Spinal cord (tissue), 9 donors: ENCODE measurements at regions not wholly inside any gene's neighbourhood (a gene's known extent, or its start where the extent isn't known, plus 50 kb on each side); places are given as distances from the start of the nearest gene placed in this dataset.
A peak's percentile ranks its signal among the peaks of the same experiment; 100 is the strongest.

ENCODE experiments used
- DNase-seq, 6 donors: peaks; one replicate each; pipeline versions ENCODE4 v3.0.0 to v3.0.0-alpha.2; 2013 to 2015; ENCODE audit warnings: low spot score in 6 of 6, low read depth in 4 of 6
- H3K27ac ChIP-seq: one replicate; pipeline ENCODE4 v1.5.1; 2013; ENCODE audit warnings: low read depth, low read length, control low read depth
- H3K27me3 ChIP-seq: one replicate; pipeline ENCODE4 v1.6.1; 2013; ENCODE audit warnings: low read length; ENCODE audit not compliant: control insufficient read depth, insufficient read depth
- H3K36me3 ChIP-seq: one replicate; pipeline ENCODE4 v1.6.1; 2013; ENCODE audit warnings: low read length; ENCODE audit not compliant: control insufficient read depth, insufficient read depth
- H3K4me1 ChIP-seq: one replicate; pipeline ENCODE4 v1.6.1; 2013; ENCODE audit warnings: low read length; ENCODE audit not compliant: control insufficient read depth, insufficient read depth
- H3K4me3 ChIP-seq: one replicate; pipeline ENCODE4 v1.5.1; 2013; ENCODE audit warnings: low read depth, low read length, control low read depth
- H3K9me3 ChIP-seq: one replicate; pipeline ENCODE4 v1.6.1; 2013; ENCODE audit warnings: low read length; ENCODE audit not compliant: control insufficient read depth, insufficient read depth
- WGBS: methylation state at CpG from one replicate; pipeline ENCODE4 v1.1.5; 2013; ENCODE audit warnings: missing lambda C conversion rate; ENCODE audit not compliant: insufficient coverage; 5-methylcytosine and 5-hydroxymethylcytosine counted together
- donor health status: healthy.

DNA sequence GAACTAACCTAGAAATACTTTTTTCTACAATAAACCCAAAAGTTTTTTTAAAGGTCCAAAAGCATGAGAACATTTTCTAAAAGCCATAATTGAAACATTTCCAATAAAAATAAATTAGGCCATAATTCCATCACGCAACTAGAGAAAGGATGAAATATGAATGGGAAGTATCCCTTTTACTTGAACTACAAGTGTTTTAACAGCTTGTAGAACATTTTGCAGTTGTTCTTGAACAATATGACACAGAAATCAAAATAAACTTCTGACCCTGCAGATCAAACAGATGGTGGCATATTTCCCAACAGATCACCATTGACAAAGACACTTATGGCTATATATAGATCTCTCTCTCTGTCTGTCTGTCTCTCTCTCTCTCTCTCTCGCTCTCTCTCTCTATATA lies 624.4 kb downstream of the PSAT1 start:
- no CpG with 5 or more reads among the region's 2 CpGs for WGBS
- no peaks in the 10 kb centered on the region for H3K4me1 ChIP-seq
- no peaks in the 10 kb centered on the region for H3K36me3 ChIP-seq
- H3K27ac ChIP-seq: no peak overlapping the region
- no peak for DNase-seq
- H3K27me3 ChIP-seq: no peaks in the 10 kb centered on the region
- H3K4me3 ChIP-seq: no peak overlapping the region
- no peaks in the 10 kb centered on the region for H3K9me3 ChIP-seq

DNA sequence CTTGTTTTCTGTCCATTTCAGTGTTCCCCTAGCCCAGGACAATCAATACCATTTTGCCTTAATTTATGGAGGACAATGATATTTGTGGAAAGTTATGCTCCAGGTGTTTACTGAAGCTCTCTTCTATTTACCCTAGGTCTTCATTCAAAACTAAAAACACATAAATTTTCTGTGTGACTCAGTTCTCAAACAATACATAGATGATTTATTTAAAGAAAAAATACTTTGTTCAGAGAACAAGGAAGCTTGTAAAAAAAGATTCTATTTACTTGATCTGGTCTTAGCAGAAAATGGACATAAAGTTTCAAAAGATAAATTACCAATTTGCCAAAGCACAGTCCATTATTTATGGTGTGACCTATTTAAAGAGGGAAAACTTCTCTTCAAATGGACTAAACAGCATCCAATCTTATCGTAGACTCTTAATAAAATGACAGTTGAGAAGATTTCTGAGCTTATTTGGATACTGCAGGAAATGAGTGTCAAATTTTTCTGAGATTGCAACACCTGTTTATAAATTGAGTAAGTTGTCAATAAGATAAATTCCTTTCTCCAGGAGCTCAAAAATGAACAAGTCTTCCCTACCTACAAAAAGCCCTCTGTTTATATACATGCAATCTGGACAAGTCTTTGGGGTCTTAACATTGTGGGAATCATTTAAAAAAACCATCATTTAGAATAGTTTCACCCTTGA lies 627.2 kb downstream of the PSAT1 start:
- no CpG with 5 or more reads among the region's 1 CpG for WGBS
- no peak overlapping the region for H3K27ac ChIP-seq
- no peaks in the 10 kb centered on the region for H3K9me3 ChIP-seq
- no peak overlapping the region for H3K4me3 ChIP-seq
- H3K36me3 ChIP-seq: no peaks in the 10 kb centered on the region
- H3K27me3 ChIP-seq: no peaks in the 10 kb centered on the region
- H3K4me1 ChIP-seq: no peaks in the 10 kb centered on the region
- no peak for DNase-seq

DNA sequence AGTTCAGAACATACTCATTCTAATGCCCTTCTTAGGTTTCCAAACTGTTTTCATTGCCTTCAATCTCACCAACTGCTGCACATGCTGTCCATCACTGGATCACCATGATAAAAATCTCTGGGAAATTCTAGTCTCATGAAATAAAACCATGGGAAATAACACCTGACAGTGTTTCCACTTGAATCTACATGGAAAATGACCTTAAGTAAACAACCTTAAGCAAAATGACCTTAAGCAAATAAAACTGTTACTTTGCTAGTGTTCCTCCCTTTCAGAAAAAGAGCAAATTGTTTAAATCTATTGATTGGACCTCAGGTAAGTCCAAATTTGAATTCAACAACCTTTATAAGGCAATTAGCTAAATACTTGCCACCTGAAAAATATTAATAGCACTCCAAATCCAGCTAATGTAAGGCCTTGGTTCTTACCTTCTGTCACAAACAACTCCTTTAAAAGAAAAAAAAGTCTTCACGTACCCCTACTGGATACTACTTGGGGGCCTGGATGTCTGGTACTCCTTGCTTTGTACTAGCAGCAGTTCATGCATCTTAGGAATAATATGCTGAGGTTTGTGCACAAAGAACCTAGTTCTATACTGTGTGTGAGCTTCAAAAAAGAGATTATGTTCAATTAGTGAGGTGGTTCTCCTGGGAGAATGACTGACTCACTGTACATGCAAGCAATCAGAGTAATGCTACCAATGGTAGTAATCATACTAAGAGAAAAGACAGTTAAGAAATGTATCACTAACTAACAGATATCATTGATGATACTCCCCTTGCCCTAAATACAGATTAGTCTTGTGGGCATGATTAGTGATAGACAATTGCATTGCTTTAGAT lies 630.4 kb downstream of the PSAT1 start:
- DNase-seq: no peak
- WGBS: no CpG with 5 or more reads among the region's 1 CpG
- H3K27me3 ChIP-seq: no peaks in the 10 kb centered on the region
- no peak overlapping the region for H3K27ac ChIP-seq
- H3K36me3 ChIP-seq: no peaks in the 10 kb centered on the region
- no peaks in the 10 kb centered on the region for H3K9me3 ChIP-seq
- H3K4me1 ChIP-seq: no peaks in the 10 kb centered on the region
- H3K4me3 ChIP-seq: no peak overlapping the region

DNA sequence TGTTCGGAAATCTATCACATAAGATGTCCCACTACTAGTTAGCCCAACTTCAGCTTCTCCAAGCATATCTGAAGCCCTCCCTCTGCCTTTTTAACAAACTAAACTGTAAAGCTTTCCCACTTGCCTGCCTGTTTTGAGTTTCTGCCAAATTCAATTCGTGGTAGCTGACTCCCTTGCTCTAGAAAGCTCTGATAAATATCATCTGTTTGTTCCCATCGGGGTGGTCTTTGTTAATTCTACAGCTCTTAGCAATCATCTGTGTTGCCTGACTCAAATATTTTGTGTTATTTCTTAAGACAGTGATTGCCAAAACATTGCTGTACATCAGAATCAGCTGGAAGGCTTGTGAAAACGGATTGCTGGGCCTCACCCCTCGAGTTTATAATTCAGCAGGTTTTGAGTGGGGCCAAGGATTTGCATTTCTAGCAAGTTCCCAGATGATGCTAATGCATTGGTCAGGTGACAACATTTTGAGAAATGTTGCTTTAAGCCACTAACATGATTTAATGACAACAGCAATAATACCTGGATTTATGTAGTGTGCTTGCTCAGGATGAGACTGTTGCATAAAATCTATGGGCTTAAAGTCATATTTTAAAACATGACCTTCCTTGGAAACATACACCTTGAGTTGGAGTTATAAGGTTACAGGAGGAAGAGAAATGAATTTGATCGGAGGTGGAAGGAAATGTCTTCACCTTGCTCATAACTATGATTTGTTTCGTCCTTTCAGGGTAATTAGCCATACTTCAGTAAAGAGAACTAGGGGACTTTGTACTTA lies 631.9 kb downstream of the PSAT1 start:
- H3K27me3 ChIP-seq: no peaks in the 10 kb centered on the region
- H3K36me3 ChIP-seq: no peaks in the 10 kb centered on the region
- no peak overlapping the region for H3K27ac ChIP-seq
- H3K4me3 ChIP-seq: no peak overlapping the region
- no peaks in the 10 kb centered on the region for H3K4me1 ChIP-seq
- WGBS: 73% methylated on average over 5 of the region's 7 CpGs
- DNase-seq: peak in 2 of 6 donors; percentile 6 to 13
- H3K9me3 ChIP-seq: no peaks in the 10 kb centered on the region

DNA sequence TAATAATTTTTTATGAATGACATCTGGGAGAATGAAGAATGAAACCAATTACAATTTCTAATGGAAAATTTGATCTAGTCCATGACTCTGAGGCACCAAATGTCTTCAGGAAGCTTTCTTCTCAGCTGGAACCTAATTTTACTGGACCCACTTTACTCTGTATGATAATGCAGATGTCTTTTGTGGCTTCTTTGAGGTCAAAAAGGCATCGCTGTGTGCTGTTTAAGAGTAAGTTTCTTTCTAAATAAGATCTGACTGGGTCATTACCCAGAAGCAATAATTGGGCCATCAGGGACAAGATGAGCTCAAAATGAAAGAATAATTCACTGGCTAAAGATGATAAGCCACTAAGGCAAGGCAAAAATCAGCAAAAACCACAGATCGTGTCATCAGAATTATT lies 633.4 kb downstream of the PSAT1 start:
- Histone ChIP-seq H3K36me3 (no peaks in the 10 kb centered on the region), H3K27ac (no peak overlapping the region), H3K9me3 (no peaks in the 10 kb centered on the region), H3K27me3 (no peaks in the 10 kb centered on the region), H3K4me3 (no peak overlapping the region), H3K4me1 (no peaks in the 10 kb centered on the region)
- peak in 1 of 6 donors; percentile 51 for DNase-seq
- WGBS: 80% methylated on average over 1 of the region's 2 CpGs

DNA sequence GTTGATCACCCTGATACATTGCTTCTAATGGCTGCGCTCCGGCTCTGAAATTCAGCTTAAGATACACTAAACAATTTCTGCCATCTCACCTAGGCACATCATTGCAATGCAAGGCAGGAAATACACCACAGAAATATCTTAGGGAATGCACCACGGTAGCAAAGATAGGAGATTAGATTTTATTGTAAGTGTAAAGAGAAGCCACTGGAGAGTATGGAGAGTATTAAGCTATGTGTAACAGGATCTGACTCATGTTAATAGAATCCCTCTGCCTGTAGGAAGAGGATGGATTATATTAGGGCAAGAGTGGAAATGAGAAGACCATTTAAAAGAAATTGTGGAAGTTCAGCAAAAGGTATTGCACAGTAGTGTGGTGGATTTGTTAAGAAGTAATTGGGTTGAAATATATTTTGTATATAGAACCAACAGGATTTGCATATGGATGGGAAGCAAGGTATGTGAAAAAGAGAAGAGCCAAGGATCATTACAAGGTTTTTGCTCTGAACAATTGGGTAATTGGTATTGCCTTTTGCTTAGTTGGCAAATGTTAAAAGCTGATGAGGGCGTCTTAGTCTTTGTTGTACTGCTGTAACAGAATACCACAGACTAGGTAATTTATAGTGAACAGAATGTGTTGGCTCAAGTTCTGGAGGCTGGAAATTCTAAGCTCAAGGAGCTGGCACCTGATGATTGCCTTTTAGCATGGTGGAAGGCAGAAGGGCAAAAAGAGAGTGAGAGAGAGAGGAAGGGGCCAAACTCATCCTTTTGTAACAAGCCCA lies 636.1 kb downstream of the PSAT1 start:
- H3K36me3 ChIP-seq: no peaks in the 10 kb centered on the region
- DNase-seq: no peak
- no peaks in the 10 kb centered on the region for H3K9me3 ChIP-seq
- no peak overlapping the region for H3K4me3 ChIP-seq
- H3K4me1 ChIP-seq: no peaks in the 10 kb centered on the region
- 49% methylated on average over 2 of the region's 4 CpGs for WGBS
- H3K27ac ChIP-seq: no peak overlapping the region
- no peaks in the 10 kb centered on the region for H3K27me3 ChIP-seq

DNA sequence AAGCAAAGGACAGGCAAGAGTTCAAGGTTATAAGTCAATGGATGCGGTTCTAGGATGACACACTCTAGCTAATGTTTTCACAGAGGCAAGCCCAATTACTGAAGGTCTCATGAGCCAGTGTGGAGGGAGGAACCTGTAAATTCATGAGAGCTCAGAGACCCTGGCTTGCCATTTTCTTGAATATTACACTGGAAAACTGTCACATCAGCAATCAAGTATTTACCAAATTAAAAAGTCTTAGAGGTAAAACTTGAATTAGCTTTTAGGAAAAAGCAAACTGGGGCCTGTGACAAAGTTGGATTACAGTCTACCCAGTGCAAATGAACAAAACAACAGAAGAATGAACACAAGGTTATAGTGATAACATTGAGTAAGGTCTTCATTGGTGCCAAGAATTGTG lies 636.9 kb upstream of the TLE4 start:
- no peak for DNase-seq
- H3K36me3 ChIP-seq: no peaks in the 10 kb centered on the region
- H3K4me1 ChIP-seq: no peaks in the 10 kb centered on the region
- H3K27me3 ChIP-seq: no peaks in the 10 kb centered on the region
- H3K27ac ChIP-seq: no peak overlapping the region
- 100% methylated on average over 1 of the region's 1 CpG for whole genome bisulfite sequencing
- no peaks in the 10 kb centered on the region for H3K9me3 ChIP-seq
- H3K4me3 ChIP-seq: no peak overlapping the region

DNA sequence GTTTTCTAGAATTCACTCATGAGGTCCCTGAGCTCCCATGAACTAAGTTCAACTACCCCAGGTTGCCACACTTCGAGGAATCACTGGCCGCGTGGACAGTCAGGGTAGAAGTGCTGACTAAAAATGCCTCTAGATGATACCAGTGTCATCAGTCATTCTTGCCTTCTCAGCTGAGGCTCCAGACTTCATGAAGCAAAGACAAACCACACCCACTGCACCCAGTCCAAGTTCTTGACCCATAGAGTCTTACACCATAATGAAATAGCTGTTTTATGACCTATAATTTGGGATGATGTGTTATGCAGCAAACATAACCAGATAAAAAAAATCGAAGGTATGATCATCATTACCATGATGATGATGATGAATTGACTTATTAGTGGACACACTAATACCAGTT lies 632.9 kb upstream of the TLE4 start:
- H3K27me3 ChIP-seq: no peaks in the 10 kb centered on the region
- no peak overlapping the region for H3K4me3 ChIP-seq
- H3K36me3 ChIP-seq: no peaks in the 10 kb centered on the region
- no peak overlapping the region for H3K27ac ChIP-seq
- H3K9me3 ChIP-seq: no peaks in the 10 kb centered on the region
- no peak for DNase-seq
- 100% methylated on average over 3 of the region's 4 CpGs for WGBS
- H3K4me1 ChIP-seq: no peaks in the 10 kb centered on the region
